ENCODE measurements at regions not wholly inside any gene's neighbourhood (a gene's known extent, or its start where the extent isn't known, plus 50 kb on each side); places are given as distances from the start of the nearest gene placed in this dataset.
"Not testable (repeated sequence)": the region's sequence is repeated elsewhere in the genome, so short reads cannot be mapped to it uniquely, and the experiment has no call there.

DNA sequence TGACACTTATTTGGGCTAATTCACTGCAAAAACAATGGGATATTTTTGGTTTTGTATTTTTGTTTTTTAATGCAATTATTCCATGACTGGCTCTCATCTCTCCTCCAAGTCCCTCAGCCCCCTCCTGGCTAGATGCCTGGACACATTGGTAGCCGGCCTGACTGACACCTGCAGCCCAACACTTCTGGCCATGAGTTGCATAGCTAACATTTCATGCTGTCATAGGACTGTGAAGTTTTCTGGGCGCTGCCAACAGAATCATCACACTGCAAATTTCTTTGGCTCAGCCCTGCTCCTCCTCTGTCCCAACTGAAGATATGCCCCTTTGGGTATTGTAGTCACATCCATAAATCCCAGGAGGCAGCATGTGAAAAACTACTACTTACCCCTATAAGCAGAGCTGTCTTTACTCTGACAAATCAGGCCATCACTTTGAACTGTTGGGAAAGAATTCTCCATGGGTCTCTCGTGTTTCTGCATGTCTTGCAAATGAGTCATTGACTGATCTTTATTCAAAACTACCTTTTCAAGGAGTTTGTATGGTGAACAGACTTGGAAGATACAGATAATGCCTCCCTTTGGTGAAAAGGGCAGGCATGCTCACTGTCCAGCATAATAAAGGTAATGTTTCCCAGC, 126.7 kb upstream of the LGR5 start:
- H2BK120ac ChIP-seq (ENCODE audit: low read depth, low read length, poor library complexity, severe bottlenecking), result no peak overlapping the region
- H3K14ac ChIP-seq (ENCODE audit: insufficient read depth, low read length), result no peak overlapping the region
- peaks cover 2% of the 10 kb centered on the region; the same call in 1 of the 2 replicates for H3K4me1 ChIP-seq (ENCODE audit: insufficient read depth, low read length)
- no peak overlapping the region for H3K4me2 ChIP-seq (ENCODE audit: insufficient read depth, insufficient read length, low read length)
- Mint-ChIP-seq H3K27me3 (ENCODE audit: low read depth) (no peaks in the 10 kb centered on the region), H3K36me3 (ENCODE audit: insufficient read depth in 1 of 3, low read depth in 3 of 3) (no peaks in the 10 kb centered on the region; a peak in 1 of 7 replicates), H3K4me1 (peaks cover 7 to 10% of the 10 kb centered on the region in 2 experiments; a peak in 2 of 4 replicates), H3K9me3 (no peaks in the 10 kb centered on the region), H3K27ac (no peak overlapping the region), H3K4me3 (no peak overlapping the region)
- H3K79me1 ChIP-seq (ENCODE audit: insufficient read depth, low read depth, low read length, poor library complexity, severe bottlenecking), result no peaks in the 10 kb centered on the region
- no peak overlapping the region for H3T11ph ChIP-seq (ENCODE audit: low read length)
- no peak overlapping the region for H4K91ac ChIP-seq (ENCODE audit: insufficient read length, low read depth, low read length)
- TF ChIP-seq CTCF (conservative IDR thresholded peaks at IDR 0.05), result no peak
- no peak for DNase-seq
- H3K23me2 ChIP-seq (ENCODE audit: insufficient read length, low read depth, low read length, poor library complexity, severe bottlenecking), result no peaks in the 10 kb centered on the region
- no peak overlapping the region for H3K56ac ChIP-seq (ENCODE audit: insufficient read length, low read depth, low read length)
- H3K18ac ChIP-seq (ENCODE audit: insufficient read length, low read depth, low read length), result no peak overlapping the region
- H4K5ac ChIP-seq (ENCODE audit: insufficient read length, low read depth, low read length), result no peak overlapping the region
- H4K8ac ChIP-seq (replicated peaks; ENCODE audit: insufficient read length, low read depth, low read length), result no peak overlapping the region
- no peaks in the 10 kb centered on the region for H4K20me1 ChIP-seq (ENCODE audit: control insufficient read depth, insufficient read depth, insufficient read length)
- no CpG with 5 or more reads among the region's 3 CpGs for WGBS (ENCODE audit: extremely low coverage, insufficient read length, low lambda C conversion rate)
- no peak overlapping the region for H2BK15ac ChIP-seq (ENCODE audit: low read depth, low read length)
- H2AFZ ChIP-seq (ENCODE audit: low read length), result no peak overlapping the region
- no peak overlapping the region for H3K23ac ChIP-seq (ENCODE audit: insufficient read length, low read depth, low read length)
- H2AK5ac ChIP-seq (ENCODE audit: insufficient read length, low read length), result no peak overlapping the region
- H3K27me3 ChIP-seq (ENCODE audit: insufficient read depth, low read length), result no peaks in the 10 kb centered on the region
- H3K79me2 ChIP-seq (ENCODE audit: insufficient read depth, low read length), result no peaks in the 10 kb centered on the region
- no peak overlapping the region for H3K9ac ChIP-seq (ENCODE audit: extremely low read depth, insufficient read length, low read length)
- no peak overlapping the region for H3K27ac ChIP-seq (ENCODE audit: insufficient read length, low read depth, low read length)
- no peak overlapping the region for H3K4ac ChIP-seq (ENCODE audit: low read depth, low read length)
- H2BK12ac ChIP-seq (ENCODE audit: insufficient read length, low read depth, low read length), result no peak overlapping the region
- H3K9me3 ChIP-seq (ENCODE audit: control insufficient read depth, low read depth, low read length), result no peaks in the 10 kb centered on the region
- H2BK20ac ChIP-seq (ENCODE audit: low read depth, low read length, poor library complexity, severe bottlenecking), result no peak overlapping the region
- H2BK5ac ChIP-seq (ENCODE audit: insufficient read length, low read length), result no peak overlapping the region

- not testable (repeated sequence) for H4K91ac ChIP-seq (ENCODE audit: insufficient read length, low read depth, low read length); H3K27ac Mint-ChIP-seq; H3K9me3 ChIP-seq (ENCODE audit: control insufficient read depth, low read depth, low read length); H3K27me3 ChIP-seq (ENCODE audit: insufficient read depth, low read length); H3K4ac ChIP-seq (ENCODE audit: low read depth, low read length); H3K23ac ChIP-seq (ENCODE audit: insufficient read length, low read depth, low read length); H3K79me2 ChIP-seq (ENCODE audit: insufficient read depth, low read length); H2BK5ac ChIP-seq (ENCODE audit: insufficient read length, low read length); H3K56ac ChIP-seq (ENCODE audit: insufficient read length, low read depth, low read length); H4K20me1 ChIP-seq (ENCODE audit: control insufficient read depth, insufficient read depth, insufficient read length); H2BK15ac ChIP-seq (ENCODE audit: low read depth, low read length); H4K5ac ChIP-seq (ENCODE audit: insufficient read length, low read depth, low read length); H3K4me3 Mint-ChIP-seq; H3T11ph ChIP-seq (ENCODE audit: low read length); H2BK12ac ChIP-seq (ENCODE audit: insufficient read length, low read depth, low read length); H2AK5ac ChIP-seq (ENCODE audit: insufficient read length, low read length); H3K23me2 ChIP-seq (ENCODE audit: insufficient read length, low read depth, low read length, poor library complexity, severe bottlenecking); H3K4me2 ChIP-seq (ENCODE audit: insufficient read depth, insufficient read length, low read length); H3K79me1 ChIP-seq (ENCODE audit: insufficient read depth, low read depth, low read length, poor library complexity, severe bottlenecking); H4K8ac ChIP-seq (replicated peaks; ENCODE audit: insufficient read length, low read depth, low read length); H2BK120ac ChIP-seq (ENCODE audit: low read depth, low read length, poor library complexity, severe bottlenecking); H3K27me3 Mint-ChIP-seq (ENCODE audit: low read depth); H3K14ac ChIP-seq (ENCODE audit: insufficient read depth, low read length); H3K27ac ChIP-seq (ENCODE audit: insufficient read length, low read depth, low read length); H3K18ac ChIP-seq (ENCODE audit: insufficient read length, low read depth, low read length); H3K36me3 Mint-ChIP-seq (ENCODE audit: insufficient read depth in 1 of 3, low read depth in 3 of 3); H3K9ac ChIP-seq (ENCODE audit: extremely low read depth, insufficient read length, low read length); H3K9me3 Mint-ChIP-seq; H2AFZ ChIP-seq (ENCODE audit: low read length); DNase-seq; H2BK20ac ChIP-seq (ENCODE audit: low read depth, low read length, poor library complexity, severe bottlenecking); H3K4me1 ChIP-seq (ENCODE audit: insufficient read depth, low read length)
- no CpG with 5 or more reads among the region's 4 CpGs for WGBS (ENCODE audit: extremely low coverage, insufficient read length, low lambda C conversion rate)
- peaks cover 7 to 10% of the 10 kb centered on the region in 2 experiments; a peak in 2 of 4 replicates for H3K4me1 Mint-ChIP-seq
Observed at GRCh38 chr12:71311611-71312010, 128.0 kb upstream of the LGR5 start.
